ENCODE measurements at regions not wholly inside any gene's neighbourhood (a gene's known extent, or its start where the extent isn't known, plus 50 kb on each side); places are given as distances from the start of the nearest gene placed in this dataset.

GRCh38 chr11:112398798-112399478 lies 138.3 kb upstream of the PLET1 start:
- Mint-ChIP-seq H3K4me3 (no peak overlapping the region), H3K36me3 (no peaks in the 10 kb centered on the region), H3K9me3 (no peaks in the 10 kb centered on the region), H3K27ac (no peak overlapping the region), H3K27me3 (ENCODE audit: low read depth) (no peaks in the 10 kb centered on the region), H3K4me1 (no peaks in the 10 kb centered on the region)
- no peak for ATAC-seq
- ChIA-PET CTCF (interaction anchor here (0.9 kb wide), 1 partner anchor 99 kb away, joined by 3 read pairs; no protein-coding TSS in a partner anchor), POLR2A (no interaction called here)
- DNase-seq (ENCODE audit: low spot score): no peak
- TF ChIP-seq CBFB (CRISPR knock-in tag; IDR thresholded peaks at IDR 0.05; ENCODE audit: low read depth) (no peak), SMAD3 (CRISPR knock-in tag; IDR thresholded peaks at IDR 0.05; ENCODE audit: borderline replicate concordance) (no peak), FOXK1 (CRISPR knock-in tag; IDR thresholded peaks at IDR 0.05) (no peak), CREM (CRISPR knock-in tag; IDR thresholded peaks at IDR 0.05) (no peak), E2F4 (CRISPR knock-in tag; IDR thresholded peaks at IDR 0.05; ENCODE audit: borderline replicate concordance, low read depth) (no peak), GRHL2 (CRISPR knock-in tag; IDR thresholded peaks at IDR 0.05; ENCODE audit: insufficient replicate concordance, severe bottlenecking) (no peak)
- TF ChIP-seq, protein P1, sequence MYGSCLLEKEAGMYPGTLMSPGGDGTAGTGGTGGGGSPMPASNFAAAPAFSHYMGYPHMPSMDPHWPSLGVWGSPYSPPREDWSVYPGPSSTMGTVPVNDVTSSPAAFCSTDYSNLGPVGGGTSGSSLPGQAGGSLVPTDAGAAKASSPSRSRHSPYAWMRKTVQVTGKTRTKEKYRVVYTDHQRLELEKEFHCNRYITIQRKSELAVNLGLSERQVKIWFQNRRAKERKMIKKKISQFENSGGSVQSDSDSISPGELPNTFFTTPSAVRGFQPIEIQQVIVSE (CRISPR knock-in tag; IDR thresholded peaks at IDR 0.05; ENCODE audit: borderline replicate concordance): no peak

DNA sequence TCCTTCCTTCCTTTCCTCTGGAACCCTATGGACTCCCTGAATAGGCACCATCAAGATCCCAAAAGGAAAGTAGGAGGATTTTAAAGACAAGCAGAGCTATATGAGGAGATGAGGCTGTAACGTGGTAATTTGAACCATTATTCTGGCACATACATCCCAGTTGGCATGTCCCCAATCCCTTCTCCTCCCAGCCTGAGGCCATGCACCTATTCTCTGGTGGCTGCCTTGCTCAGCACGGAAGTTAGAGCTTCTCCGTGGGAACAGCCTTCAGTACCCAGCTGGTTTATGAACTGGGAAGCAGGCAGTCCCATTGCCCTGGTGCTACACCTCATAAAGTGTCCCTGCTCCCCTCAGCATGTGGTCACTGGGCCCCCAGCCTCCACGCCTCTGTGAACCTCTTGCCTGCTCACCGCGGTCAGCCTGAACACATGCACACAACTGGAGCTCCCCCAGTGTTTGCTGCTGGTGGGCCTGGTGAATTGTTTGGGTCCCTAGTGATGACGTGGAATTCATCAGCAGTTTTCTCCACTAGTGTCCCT lies 139.9 kb upstream of the PLET1 start:
- Mint-ChIP-seq H3K4me3 (no peak overlapping the region), H3K4me1 (no peaks in the 10 kb centered on the region), H3K36me3 (no peaks in the 10 kb centered on the region), H3K9me3 (no peaks in the 10 kb centered on the region), H3K27me3 (ENCODE audit: low read depth) (no peaks in the 10 kb centered on the region), H3K27ac (no peak overlapping the region)
- POLR2A ChIA-PET: no interaction called here
- ATAC-seq: no peak
- TF ChIP-seq FOXP4 (CRISPR knock-in tag; IDR thresholded peaks at IDR 0.05) (no peak), ZNF219 (CRISPR knock-in tag; IDR thresholded peaks at IDR 0.05; ENCODE audit: borderline replicate concordance) (no peak)
- TF ChIP-seq, protein P2, sequence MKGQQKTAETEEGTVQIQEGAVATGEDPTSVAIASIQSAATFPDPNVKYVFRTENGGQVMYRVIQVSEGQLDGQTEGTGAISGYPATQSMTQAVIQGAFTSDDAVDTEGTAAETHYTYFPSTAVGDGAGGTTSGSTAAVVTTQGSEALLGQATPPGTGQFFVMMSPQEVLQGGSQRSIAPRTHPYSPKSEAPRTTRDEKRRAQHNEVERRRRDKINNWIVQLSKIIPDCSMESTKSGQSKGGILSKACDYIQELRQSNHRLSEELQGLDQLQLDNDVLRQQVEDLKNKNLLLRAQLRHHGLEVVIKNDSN (CRISPR knock-in tag; IDR thresholded peaks at IDR 0.05): no peak
- CTCF ChIA-PET: interaction anchor here (0.8 kb wide), 1 partner anchor 53 kb away, joined by 3 read pairs; no protein-coding TSS in a partner anchor
- no peak for DNase-seq (ENCODE audit: low spot score)

DNA sequence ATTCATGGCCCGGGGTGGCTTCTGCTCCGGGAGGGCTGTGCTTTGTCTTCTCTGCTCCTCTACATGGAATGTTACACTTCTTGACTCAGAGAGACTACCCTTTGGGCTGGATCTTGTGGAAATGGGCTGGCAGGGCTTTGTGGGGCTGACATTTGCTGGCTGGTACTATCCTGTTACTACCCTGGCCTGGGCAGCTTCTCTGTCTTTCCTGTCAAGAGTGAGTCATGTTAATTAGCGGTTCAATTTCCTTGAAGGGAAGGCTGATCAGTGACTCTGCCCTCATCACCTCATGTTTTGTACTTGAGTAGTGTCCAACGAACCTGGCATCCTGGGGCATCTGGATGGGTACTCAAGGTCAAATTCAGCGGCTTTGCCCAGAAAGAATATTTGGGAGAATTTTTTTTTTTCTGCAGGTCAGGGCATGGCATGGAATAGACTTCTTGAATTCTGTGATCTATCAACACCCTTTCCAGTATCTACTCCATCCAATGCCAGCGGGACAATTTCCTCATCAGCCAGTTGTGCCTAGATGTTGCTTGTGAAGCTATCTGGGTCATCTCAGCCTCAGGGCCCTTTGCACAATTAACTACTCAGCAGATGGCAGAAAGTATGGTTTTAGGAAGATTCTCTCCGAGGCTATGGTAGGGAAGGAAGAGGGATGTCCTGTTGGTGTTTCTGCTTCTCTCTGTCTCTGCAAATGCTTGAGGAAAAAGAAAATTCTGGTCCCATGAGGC lies 140.5 kb upstream of the PLET1 start:
- no peaks in the 10 kb centered on the region for H3K27me3 Mint-ChIP-seq (ENCODE audit: low read depth)
- ChIA-PET POLR2A (no interaction called here), CTCF (no interaction called here)
- no peaks in the 10 kb centered on the region for H3K4me1 Mint-ChIP-seq
- DNase-seq (ENCODE audit: low spot score): no peak
- no peaks in the 10 kb centered on the region for H3K9me3 Mint-ChIP-seq
- no peak for ATAC-seq
- no peaks in the 10 kb centered on the region for H3K36me3 Mint-ChIP-seq
- H3K27ac Mint-ChIP-seq: no peak overlapping the region
- no peak overlapping the region for H3K4me3 Mint-ChIP-seq
- no peak for TF ChIP-seq ZNF423 (CRISPR knock-in tag; IDR thresholded peaks at IDR 0.05)

DNA sequence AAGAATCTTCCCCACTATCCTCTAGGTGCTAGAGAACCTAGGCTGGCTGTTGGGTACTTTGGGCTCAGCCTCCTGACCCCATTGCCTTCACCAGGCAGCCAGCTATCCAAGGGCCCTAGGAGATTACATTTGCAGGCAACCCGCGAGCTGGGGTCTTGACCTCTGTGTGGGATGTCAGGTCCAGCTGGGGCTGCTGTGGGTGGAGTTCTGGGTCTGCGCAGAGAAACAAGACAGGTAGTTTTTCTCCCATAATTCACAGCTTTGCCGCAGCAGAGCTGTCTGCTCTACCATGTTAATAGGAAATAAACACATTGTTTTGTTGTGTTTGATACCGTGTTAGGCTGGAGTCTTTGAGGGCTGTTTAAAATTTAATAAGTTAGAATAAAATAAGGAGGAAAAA lies 142.8 kb upstream of the PLET1 start:
- DNase-seq (ENCODE audit: low spot score) (no peak), ATAC-seq (no peak)
- H3K27ac Mint-ChIP-seq: no peak overlapping the region
- peaks cover 8% of the 10 kb centered on the region for H3K4me1 Mint-ChIP-seq
- no peaks in the 10 kb centered on the region for H3K9me3 Mint-ChIP-seq
- peaks cover 4% of the 10 kb centered on the region; the same call in 1 of the 2 replicates for H3K27me3 Mint-ChIP-seq (ENCODE audit: low read depth)
- POLR2A ChIA-PET: no interaction called here
- CTCF ChIA-PET: interaction anchor here (1.8 kb wide), 1 partner anchor 50 kb away, joined by 6 read pairs; no protein-coding TSS in a partner anchor
- H3K4me3 Mint-ChIP-seq: no peak overlapping the region
- no peaks in the 10 kb centered on the region for H3K36me3 Mint-ChIP-seq
- TF ChIP-seq, protein P2 (CRISPR knock-in tag; IDR thresholded peaks at IDR 0.05): no peak
- TF ChIP-seq SMAD4 (CRISPR knock-in tag; IDR thresholded peaks at IDR 0.05) (no peak), IRF2 (CRISPR knock-in tag; IDR thresholded peaks at IDR 0.05; ENCODE audit: borderline replicate concordance, low read depth) (no peak), HMGA2 (CRISPR knock-in tag; IDR thresholded peaks at IDR 0.05) (no peak), ERG (CRISPR knock-in tag; IDR thresholded peaks at IDR 0.05) (no peak), MYBL2 (CRISPR knock-in tag; IDR thresholded peaks at IDR 0.05) (no peak), ZNF396 (CRISPR knock-in tag; IDR thresholded peaks at IDR 0.05; ENCODE audit: borderline replicate concordance) (no peak)

All from WTC11 (cell line).